HUES6 (cell line): ENCODE measurements at regions not wholly inside any gene's neighbourhood (a gene's known extent, or its start where the extent isn't known, plus 50 kb on each side); places are given as distances from the start of the nearest gene placed in this dataset.
"Not testable (repeated sequence)": the region's sequence is repeated elsewhere in the genome, so short reads cannot be mapped to it uniquely, and the experiment has no call there.

Experiments
- H3K27ac ChIP-seq: 2 replicates; pipeline ENCODE4 v1.7.0; 2013; ENCODE audit warnings: low read depth, mild to moderate bottlenecking, low read length, inconsistent platforms
- H3K27me3 ChIP-seq: 2 replicates; pipeline ENCODE4 v1.6.1; 2013; ENCODE audit warnings: low read length; ENCODE audit not compliant: control insufficient read depth, insufficient read depth
- H3K36me3 ChIP-seq: 2 replicates; pipeline ENCODE4 v1.6.1; 2013; ENCODE audit warnings: low read length; ENCODE audit not compliant: control insufficient read depth, insufficient read depth
- H3K4me1 ChIP-seq: 2 replicates; pipeline ENCODE4 v1.6.1; 2013; ENCODE audit warnings: low read length; ENCODE audit not compliant: control insufficient read depth, insufficient read depth
- H3K4me3 ChIP-seq: 2 replicates; pipeline ENCODE4 v1.5.1; 2013; ENCODE audit warnings: low read depth, low read length
- H3K9ac ChIP-seq: one replicate; pipeline ENCODE4 v1.6.1; 2013; ENCODE audit warnings: mild to moderate bottlenecking, low read length
- H3K9me3 ChIP-seq: 2 replicates; pipeline ENCODE4 v1.6.1; 2013; ENCODE audit warnings: low read depth, low read length; ENCODE audit not compliant: control insufficient read depth, insufficient read depth

DNA sequence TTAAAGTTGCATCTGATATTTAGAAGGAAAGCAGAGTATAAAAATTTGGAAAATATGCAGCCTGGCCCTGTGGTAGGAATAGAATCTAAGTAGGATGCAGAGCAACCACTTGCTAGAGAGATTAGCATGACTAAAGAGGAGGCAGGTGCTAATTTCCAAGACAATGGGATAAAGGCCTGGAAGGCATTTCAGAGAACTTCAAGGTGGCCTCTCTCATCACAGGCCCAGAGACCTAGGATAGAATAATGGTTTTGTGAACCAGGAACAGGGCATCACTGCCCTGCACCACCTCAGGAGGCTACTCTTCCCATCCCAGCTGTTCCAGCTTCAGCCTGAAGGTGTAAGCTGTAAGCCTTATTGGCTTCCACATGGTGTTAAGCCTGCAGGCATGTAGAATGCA lies 621.7 kb upstream of the HS3ST1 start:
- Histone ChIP-seq H3K9me3 (peaks cover 11% of the 10 kb centered on the region; the same call in 1 of the 2 replicates), H3K36me3 (peaks cover 4% of the 10 kb centered on the region; the same call in 1 of the 2 replicates), H3K9ac (no peak overlapping the region), H3K4me1 (peaks cover 12% of the 10 kb centered on the region; the same call in 1 of the 2 replicates), H3K4me3 (0 out of 2 replicates have a peak overlapping the region, but pooled peaks have one; percentile 25), H3K27me3 (no peaks in the 10 kb centered on the region), H3K27ac (peak overlapping the region; percentile 49)

DNA sequence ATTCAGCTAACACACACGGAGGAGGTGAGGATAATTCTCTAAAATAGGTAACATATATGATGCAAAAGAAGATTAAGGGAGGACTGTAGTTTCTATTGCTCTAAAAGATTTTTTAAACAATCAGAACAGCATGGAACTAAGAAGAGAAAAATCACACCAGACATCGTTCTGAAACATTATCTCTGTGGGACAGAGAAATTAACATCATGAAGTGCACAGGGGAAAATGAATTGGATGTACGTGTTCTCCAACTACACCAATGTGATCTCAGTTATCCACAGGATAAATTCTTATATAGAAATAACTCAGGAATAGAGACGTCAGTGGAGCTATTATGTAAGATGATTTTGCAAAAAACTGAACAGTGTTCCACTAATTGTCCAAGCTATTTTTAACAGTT lies 614.1 kb upstream of the HS3ST1 start:
- peaks cover 35% of the 10 kb centered on the region for H3K9me3 ChIP-seq
- no peaks in the 10 kb centered on the region for H3K27me3 ChIP-seq
- no peak overlapping the region for H3K9ac ChIP-seq
- H3K27ac ChIP-seq: no peak overlapping the region
- H3K36me3 ChIP-seq: no peaks in the 10 kb centered on the region
- no peak overlapping the region for H3K4me3 ChIP-seq
- no peaks in the 10 kb centered on the region for H3K4me1 ChIP-seq

DNA sequence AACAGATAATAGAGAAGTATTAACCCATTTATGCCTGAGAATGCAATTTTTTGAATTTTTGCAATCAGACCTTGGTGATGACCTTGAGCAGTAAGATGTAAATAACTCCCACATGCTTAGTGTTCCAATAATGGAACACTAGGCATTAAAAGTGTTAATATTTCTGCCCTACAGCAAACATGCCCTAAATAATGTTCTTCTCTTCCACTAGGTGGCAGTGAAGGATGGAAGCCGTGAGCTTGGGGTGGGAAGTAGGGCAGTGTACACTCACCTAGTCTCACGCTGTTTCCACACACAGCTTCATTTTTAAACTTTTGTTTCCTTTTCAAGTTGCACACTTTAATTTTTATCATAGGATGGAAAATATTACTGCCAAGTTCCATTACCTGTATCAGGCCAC lies 613.1 kb upstream of the HS3ST1 start:
- Histone ChIP-seq H3K9me3 (peaks cover 41% of the 10 kb centered on the region), H3K27me3 (no peaks in the 10 kb centered on the region), H3K4me1 (no peaks in the 10 kb centered on the region), H3K27ac (no peak overlapping the region), H3K36me3 (no peaks in the 10 kb centered on the region), H3K4me3 (no peak overlapping the region), H3K9ac (no peak overlapping the region)

DNA sequence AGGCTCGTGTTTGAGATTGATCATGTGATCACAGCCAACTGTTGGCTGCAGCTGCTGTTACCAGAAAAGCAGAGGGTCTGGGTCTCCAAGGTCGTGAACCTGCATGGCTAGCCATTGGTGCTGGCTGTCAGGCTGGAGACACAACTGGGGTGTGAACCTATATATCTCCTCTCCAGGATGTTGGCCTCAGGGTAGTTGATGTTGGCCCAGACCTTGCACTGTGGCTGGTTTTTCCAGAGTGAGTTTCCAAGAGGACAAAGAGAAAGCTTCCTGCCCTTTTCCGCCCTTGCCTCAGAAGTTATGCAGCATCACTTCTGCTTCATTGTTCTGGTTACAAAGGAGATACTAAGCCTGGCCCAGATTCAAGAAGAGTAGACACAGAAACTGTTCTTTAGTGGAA lies 607.8 kb upstream of the HS3ST1 start:
- peaks cover 42% of the 10 kb centered on the region for H3K9me3 ChIP-seq
- no peak overlapping the region for H3K27ac ChIP-seq
- H3K4me1 ChIP-seq: no peaks in the 10 kb centered on the region
- no peak overlapping the region for H3K4me3 ChIP-seq
- H3K36me3 ChIP-seq: no peaks in the 10 kb centered on the region
- no peaks in the 10 kb centered on the region for H3K27me3 ChIP-seq
- no peak overlapping the region for H3K9ac ChIP-seq

DNA sequence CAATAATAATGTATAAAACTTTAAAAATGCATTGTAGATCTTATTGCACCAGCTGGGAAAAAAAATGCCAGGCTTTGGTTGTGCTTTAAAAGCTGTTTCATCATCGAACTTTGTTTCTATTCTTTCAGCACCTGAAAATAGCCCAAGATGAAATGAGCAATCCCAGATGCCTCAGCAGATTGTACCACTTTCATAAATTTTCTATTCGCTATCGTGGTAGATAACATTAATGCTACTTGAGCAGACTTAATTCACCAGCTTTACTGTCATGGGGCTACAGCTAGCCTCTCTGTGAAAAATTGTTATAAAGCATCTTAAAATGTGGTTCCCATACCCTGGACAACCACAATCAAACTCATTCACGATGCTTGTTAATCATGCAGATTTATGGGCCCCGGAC lies 599.6 kb upstream of the HS3ST1 start:
- Histone ChIP-seq H3K4me3 (no peak overlapping the region), H3K27me3 (no peaks in the 10 kb centered on the region), H3K4me1 (no peaks in the 10 kb centered on the region), H3K9me3 (no peaks in the 10 kb centered on the region), H3K27ac (no peak overlapping the region), H3K36me3 (no peaks in the 10 kb centered on the region), H3K9ac (no peak overlapping the region)

DNA sequence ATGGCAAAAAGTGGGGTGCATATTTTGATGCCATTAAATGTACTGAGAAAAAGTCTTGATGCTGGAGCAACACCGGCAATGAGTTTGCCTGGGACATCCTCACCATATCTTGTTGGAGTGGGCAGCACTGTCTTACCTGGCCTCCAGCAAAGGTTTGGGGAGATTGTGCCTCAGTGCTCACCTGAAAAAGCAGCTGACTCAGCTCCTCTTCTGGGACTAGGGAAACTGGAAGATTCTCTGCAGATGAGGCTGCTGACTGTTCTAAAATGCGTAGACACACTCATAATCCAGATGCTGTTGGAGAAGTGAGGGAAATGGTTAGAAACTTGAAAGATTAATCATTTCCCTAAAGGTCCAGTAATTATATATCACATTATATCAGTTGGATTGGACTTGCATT lies 593.7 kb upstream of the HS3ST1 start:
- Histone ChIP-seq H3K9ac (no peak overlapping the region), H3K4me1 (no peaks in the 10 kb centered on the region), H3K27ac (no peak overlapping the region), H3K9me3 (peaks cover 3% of the 10 kb centered on the region; the same call in 1 of the 2 replicates), H3K36me3 (no peaks in the 10 kb centered on the region), H3K4me3 (no peak overlapping the region), H3K27me3 (no peaks in the 10 kb centered on the region)

DNA sequence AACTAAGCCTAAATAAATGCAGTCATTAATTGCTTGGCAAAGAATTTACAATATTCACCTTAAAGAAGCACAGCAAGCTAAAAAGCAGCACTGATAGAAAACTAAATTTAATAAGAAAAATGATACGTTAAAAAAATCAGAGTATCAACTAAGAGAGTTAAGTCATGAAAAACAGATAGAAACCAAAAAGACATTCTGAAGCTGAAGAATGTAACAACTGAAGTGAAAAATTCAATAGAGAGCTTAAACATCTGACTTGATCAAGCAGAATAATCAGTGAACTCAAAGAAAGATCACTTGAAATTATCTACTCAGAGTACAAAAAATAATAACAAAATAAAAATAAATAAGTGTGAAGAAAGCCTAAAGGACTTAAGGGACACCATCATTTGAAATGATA lies 588.0 kb upstream of the HS3ST1 start:
- H3K4me3 ChIP-seq: no peak overlapping the region
- peaks cover 10% of the 10 kb centered on the region for H3K9me3 ChIP-seq
- no peak overlapping the region for H3K9ac ChIP-seq
- H3K4me1 ChIP-seq: no peaks in the 10 kb centered on the region
- H3K27me3 ChIP-seq: no peaks in the 10 kb centered on the region
- no peaks in the 10 kb centered on the region for H3K36me3 ChIP-seq
- H3K27ac ChIP-seq: no peak overlapping the region

DNA sequence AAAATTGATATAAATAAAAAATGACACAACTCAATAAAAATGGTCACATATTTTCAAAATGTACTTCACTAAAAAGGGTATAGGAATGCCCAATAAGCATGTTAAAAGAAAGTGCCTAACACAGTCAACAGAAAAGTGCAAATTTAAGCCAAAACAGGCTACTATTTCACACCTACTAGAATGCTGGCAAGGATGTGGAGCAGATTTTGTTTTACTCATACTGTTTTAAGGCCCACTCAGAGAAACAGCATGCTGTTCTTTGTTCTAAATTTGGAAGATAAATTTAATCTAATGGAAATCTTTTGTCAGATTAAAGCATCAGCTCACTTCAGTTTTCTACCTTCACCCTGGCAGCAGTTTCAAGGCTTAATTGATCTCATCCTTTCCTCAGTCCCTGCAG lies 576.8 kb upstream of the HS3ST1 start:
- Histone ChIP-seq H3K4me3 (no peak overlapping the region), H3K4me1 (no peaks in the 10 kb centered on the region), H3K9ac (no peak overlapping the region), H3K27me3 (no peaks in the 10 kb centered on the region), H3K36me3 (no peaks in the 10 kb centered on the region), H3K9me3 (peaks cover 6% of the 10 kb centered on the region; the same call in 1 of the 2 replicates), H3K27ac (no peak overlapping the region)

DNA sequence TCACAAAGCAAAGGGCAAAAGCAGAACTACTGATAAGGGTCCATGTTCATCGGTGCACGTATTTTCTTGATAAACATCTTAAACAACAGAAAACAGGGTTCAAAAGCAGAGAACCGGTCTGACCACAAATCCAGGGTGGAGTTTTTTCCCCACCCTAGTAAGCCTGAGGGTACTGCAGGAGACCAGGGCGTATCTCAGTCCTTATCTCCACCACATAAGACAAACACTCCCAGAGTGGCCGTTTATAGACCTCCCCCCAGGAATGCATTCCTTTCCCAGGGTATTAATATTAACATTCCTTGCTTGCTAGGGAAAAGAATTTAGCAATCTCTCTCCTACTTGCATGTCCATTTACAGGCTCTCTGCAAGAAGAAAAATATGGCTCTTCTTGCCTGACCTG lies 567.9 kb upstream of the HS3ST1 start:
- H3K4me1 ChIP-seq, H3K27me3 ChIP-seq, H3K36me3 ChIP-seq, H3K4me3 ChIP-seq, H3K9ac ChIP-seq, H3K27ac ChIP-seq: not testable (repeated sequence)
- H3K9me3 ChIP-seq: peaks cover 51% of the 10 kb centered on the region

DNA sequence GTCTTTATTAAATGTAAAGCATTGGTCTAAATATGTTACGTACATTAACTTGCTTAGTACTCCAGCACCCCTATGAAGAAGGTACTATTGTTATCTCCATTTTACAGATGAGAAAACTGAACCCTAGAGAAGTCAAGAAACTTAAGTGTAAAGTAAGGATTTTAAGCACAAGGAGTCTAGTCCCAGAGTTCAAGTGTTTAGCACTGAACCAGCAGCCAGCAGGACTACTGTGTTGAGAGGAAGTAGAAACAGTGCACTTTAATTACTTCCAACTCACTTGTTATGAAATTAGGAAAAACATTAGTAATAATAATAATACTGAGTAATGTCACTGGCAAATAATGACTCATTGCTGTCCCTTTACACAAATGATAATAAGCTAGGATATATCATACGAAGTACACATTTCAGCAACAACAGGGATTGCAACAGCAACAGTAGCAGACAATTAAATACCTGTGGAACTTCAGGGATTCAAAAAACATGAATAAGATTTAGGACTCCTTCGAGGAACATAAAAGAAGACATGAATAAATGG lies 548.1 kb upstream of the HS3ST1 start:
- Histone ChIP-seq H3K4me3 (no peak overlapping the region), H3K9ac (no peak overlapping the region), H3K27me3 (no peaks in the 10 kb centered on the region), H3K9me3 (no peaks in the 10 kb centered on the region; the same call in 1 of the 2 replicates), H3K27ac (peak overlapping the region; percentile 37; the same call in 1 of the 2 replicates), H3K4me1 (peaks cover 26% of the 10 kb centered on the region; the same call in 1 of the 2 replicates), H3K36me3 (no peaks in the 10 kb centered on the region)

DNA sequence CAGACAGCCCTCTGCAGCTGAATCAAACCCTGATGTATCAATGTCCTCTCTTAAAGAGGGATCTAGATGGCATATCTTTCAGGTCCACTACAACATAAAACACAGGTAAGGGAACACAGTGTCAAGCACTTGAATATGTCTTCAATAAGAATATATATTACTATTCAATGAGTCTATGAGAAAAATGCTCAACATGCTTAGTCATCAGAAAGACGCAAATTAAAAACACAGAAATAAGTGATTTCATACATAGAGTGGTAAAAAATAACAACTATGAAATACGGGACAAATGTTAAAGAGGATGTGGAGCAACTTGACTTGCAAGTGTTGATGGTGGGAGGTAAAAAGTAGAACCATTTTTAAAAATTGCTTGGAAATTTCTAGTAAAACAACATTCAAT lies 544.6 kb upstream of the HS3ST1 start:
- Histone ChIP-seq H3K27me3 (no peaks in the 10 kb centered on the region), H3K9ac (no peak overlapping the region), H3K4me3 (no peak overlapping the region), H3K9me3 (peaks cover 13% of the 10 kb centered on the region; the same call in 1 of the 2 replicates), H3K27ac (no peak overlapping the region), H3K36me3 (no peaks in the 10 kb centered on the region; the same call in 1 of the 2 replicates), H3K4me1 (0 out of 2 replicates have a peak, but pooled peaks cover 7% of the 10 kb centered on the region)
